ENCODE measurements at regions not wholly inside any gene's neighbourhood (a gene's known extent, or its start where the extent isn't known, plus 50 kb on each side); places are given as distances from the start of the nearest gene placed in this dataset.

DNA sequence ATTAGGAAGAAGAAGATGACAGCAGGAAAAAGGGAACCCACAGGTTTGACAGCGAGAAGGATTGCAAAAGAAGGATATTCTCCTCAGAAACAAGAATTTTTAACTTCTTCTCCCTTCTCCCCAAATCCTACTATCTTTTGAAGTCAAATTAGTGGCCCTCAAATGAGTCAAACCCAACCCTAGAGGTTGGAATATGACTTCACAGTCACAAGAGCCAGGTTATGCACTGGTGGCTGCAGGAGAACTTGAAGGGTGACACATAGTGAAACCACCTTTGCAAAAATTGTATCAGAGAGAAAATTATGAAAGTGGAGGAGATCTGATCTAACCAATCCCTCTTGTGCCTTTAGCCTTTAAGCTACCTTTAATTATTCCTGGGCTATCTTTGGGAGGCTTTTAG lies 386.2 kb upstream of the CCDC196 start:
- no peak overlapping the region for H3K4me3 ChIP-seq (ENCODE audit: low read depth in 2 of 2, low read length in 1 of 2)
- no peak overlapping the region for H3K4me2 ChIP-seq
- no peaks in the 10 kb centered on the region for H3K79me2 ChIP-seq (ENCODE audit: insufficient read depth)
- TF ChIP-seq RCOR1 (IDR thresholded peaks at IDR 0.05; ENCODE audit: low read length) (no peak), EP300 (IDR thresholded peaks at IDR 0.05; ENCODE audit: borderline replicate concordance in 1 of 2, low read depth in 1 of 2, low read length in 1 of 2) (no peak), FOXM1 (IDR thresholded peaks at IDR 0.05; ENCODE audit: low read depth) (no peak), TAF1 (IDR thresholded peaks at IDR 0.05; ENCODE audit: borderline replicate concordance, low read depth, low read length) (no peak), RAD21 (IDR thresholded peaks at IDR 0.05; ENCODE audit: low read length) (no peak), JUND (IDR thresholded peaks at IDR 0.05) (no peak), SMC3 (IDR thresholded peaks at IDR 0.05; ENCODE audit: low read depth, low read length) (no peak), RFX5 (IDR thresholded peaks at IDR 0.05; ENCODE audit: low read length) (no peak), SIN3A (IDR thresholded peaks at IDR 0.05; ENCODE audit: borderline replicate concordance, low read depth, low read length) (no peak)
- TF ChIP-seq, protein P1, sequence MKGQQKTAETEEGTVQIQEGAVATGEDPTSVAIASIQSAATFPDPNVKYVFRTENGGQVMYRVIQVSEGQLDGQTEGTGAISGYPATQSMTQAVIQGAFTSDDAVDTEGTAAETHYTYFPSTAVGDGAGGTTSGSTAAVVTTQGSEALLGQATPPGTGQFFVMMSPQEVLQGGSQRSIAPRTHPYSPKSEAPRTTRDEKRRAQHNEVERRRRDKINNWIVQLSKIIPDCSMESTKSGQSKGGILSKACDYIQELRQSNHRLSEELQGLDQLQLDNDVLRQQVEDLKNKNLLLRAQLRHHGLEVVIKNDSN (IDR thresholded peaks at IDR 0.05; ENCODE audit: borderline replicate concordance, low read depth), result no peak
- TF ChIP-seq, protein P2, sequence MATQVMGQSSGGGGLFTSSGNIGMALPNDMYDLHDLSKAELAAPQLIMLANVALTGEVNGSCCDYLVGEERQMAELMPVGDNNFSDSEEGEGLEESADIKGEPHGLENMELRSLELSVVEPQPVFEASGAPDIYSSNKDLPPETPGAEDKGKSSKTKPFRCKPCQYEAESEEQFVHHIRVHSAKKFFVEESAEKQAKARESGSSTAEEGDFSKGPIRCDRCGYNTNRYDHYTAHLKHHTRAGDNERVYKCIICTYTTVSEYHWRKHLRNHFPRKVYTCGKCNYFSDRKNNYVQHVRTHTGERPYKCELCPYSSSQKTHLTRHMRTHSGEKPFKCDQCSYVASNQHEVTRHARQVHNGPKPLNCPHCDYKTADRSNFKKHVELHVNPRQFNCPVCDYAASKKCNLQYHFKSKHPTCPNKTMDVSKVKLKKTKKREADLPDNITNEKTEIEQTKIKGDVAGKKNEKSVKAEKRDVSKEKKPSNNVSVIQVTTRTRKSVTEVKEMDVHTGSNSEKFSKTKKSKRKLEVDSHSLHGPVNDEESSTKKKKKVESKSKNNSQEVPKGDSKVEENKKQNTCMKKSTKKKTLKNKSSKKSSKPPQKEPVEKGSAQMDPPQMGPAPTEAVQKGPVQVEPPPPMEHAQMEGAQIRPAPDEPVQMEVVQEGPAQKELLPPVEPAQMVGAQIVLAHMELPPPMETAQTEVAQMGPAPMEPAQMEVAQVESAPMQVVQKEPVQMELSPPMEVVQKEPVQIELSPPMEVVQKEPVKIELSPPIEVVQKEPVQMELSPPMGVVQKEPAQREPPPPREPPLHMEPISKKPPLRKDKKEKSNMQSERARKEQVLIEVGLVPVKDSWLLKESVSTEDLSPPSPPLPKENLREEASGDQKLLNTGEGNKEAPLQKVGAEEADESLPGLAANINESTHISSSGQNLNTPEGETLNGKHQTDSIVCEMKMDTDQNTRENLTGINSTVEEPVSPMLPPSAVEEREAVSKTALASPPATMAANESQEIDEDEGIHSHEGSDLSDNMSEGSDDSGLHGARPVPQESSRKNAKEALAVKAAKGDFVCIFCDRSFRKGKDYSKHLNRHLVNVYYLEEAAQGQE (IDR thresholded peaks at IDR 0.05; ENCODE audit: low read depth, low read length), result no peak
- TF ChIP-seq, protein P3, sequence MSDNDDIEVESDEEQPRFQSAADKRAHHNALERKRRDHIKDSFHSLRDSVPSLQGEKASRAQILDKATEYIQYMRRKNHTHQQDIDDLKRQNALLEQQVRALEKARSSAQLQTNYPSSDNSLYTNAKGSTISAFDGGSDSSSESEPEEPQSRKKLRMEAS (IDR thresholded peaks at IDR 0.05; ENCODE audit: low read depth), result no peak
- TF ChIP-seq, protein P4, sequence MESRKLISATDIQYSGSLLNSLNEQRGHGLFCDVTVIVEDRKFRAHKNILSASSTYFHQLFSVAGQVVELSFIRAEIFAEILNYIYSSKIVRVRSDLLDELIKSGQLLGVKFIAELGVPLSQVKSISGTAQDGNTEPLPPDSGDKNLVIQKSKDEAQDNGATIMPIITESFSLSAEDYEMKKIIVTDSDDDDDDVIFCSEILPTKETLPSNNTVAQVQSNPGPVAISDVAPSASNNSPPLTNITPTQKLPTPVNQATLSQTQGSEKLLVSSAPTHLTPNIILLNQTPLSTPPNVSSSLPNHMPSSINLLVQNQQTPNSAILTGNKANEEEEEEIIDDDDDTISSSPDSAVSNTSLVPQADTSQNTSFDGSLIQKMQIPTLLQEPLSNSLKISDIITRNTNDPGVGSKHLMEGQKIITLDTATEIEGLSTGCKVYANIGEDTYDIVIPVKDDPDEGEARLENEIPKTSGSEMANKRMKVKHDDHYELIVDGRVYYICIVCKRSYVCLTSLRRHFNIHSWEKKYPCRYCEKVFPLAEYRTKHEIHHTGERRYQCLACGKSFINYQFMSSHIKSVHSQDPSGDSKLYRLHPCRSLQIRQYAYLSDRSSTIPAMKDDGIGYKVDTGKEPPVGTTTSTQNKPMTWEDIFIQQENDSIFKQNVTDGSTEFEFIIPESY (IDR thresholded peaks at IDR 0.05; ENCODE audit: borderline replicate concordance, low read depth), result no peak
- no peaks in the 10 kb centered on the region for H3K9me2 ChIP-seq
- ChIA-PET POLR2A (no interaction called here), CTCF (no interaction called here)
- DNase-seq, result no peak
- no peak overlapping the region for H3K27ac ChIP-seq (ENCODE audit: low read depth in 2 of 2, low read length in 1 of 2)
- H3K9ac ChIP-seq, result no peak overlapping the region
- no peaks in the 10 kb centered on the region for H3K9me3 ChIP-seq
- no peaks in the 10 kb centered on the region for H3K27me3 ChIP-seq (ENCODE audit: insufficient read depth)
- H4K20me1 ChIP-seq (ENCODE audit: insufficient read depth), result no peaks in the 10 kb centered on the region
- 28% methylated on average over 1 of the region's 1 CpG for WGBS (ENCODE audit: low lambda C conversion rate)
- no peaks in the 10 kb centered on the region for H3F3A ChIP-seq (replicated peaks; ENCODE audit: insufficient read depth)
- no peak overlapping the region for H2AFZ ChIP-seq (ENCODE audit: low read depth)
- no peaks in the 10 kb centered on the region for H3K36me3 ChIP-seq (replicated peaks in 1 of 2; ENCODE audit: control insufficient read depth in 1 of 2, insufficient read depth in 2 of 2, low read length in 1 of 2)
- peaks cover 0 to 3% of the 10 kb centered on the region in 2 experiments; a peak in 1 of 4 replicates for H3K4me1 ChIP-seq (ENCODE audit: control insufficient read depth in 1 of 2, insufficient read depth in 2 of 2, low read depth in 1 of 2, low read length in 1 of 2)

All from SK-N-SH (cell line).